ENCODE measurements at regions not wholly inside any gene's neighbourhood (a gene's known extent, or its start where the extent isn't known, plus 50 kb on each side); places are given as distances from the start of the nearest gene placed in this dataset.

GRCh38 chr9:11092974-11093373, 480.2 kb upstream of the PTPRD start:
- H3K4me3 ChIP-seq (ENCODE audit: control insufficient read depth in 1 of 7, extremely low read depth in 1 of 7, insufficient read depth in 4 of 7, low read depth in 2 of 7, low read length in 6 of 7): no peak overlapping the region
- ChIA-PET POLR2A (no interaction called here), CTCF (no interaction called here)
- H3K4me1 ChIP-seq (ENCODE audit: control extremely low read depth in 1 of 4, control insufficient read depth in 4 of 4, insufficient read depth in 4 of 4, low read length in 3 of 4): no peaks in the 10 kb centered on the region
- WGBS (ENCODE audit: insufficient coverage): no CpG with 5 or more reads among the region's 1 CpG
- no peaks in the 10 kb centered on the region for H3K36me3 ChIP-seq (ENCODE audit: control insufficient read depth in 4 of 4, insufficient read depth in 4 of 4, low read length in 3 of 4)
- no peak for DNase-seq
- H3K9me3 ChIP-seq (ENCODE audit: control extremely low read depth in 1 of 5, control insufficient read depth in 4 of 5, insufficient read depth in 2 of 5, low read depth in 1 of 5, low read length in 4 of 5): no peaks in the 10 kb centered on the region
- H3K27ac ChIP-seq (ENCODE audit: insufficient read depth in 1 of 2, low read depth in 1 of 2, low read length in 2 of 2, poor library complexity in 1 of 2, severe bottlenecking in 2 of 2): no peak overlapping the region
- H3K27me3 ChIP-seq (replicated peaks in 2 of 5; ENCODE audit: control insufficient read depth in 4 of 5, insufficient read depth in 5 of 5, low read length in 4 of 5): no peaks in the 10 kb centered on the region

DNA sequence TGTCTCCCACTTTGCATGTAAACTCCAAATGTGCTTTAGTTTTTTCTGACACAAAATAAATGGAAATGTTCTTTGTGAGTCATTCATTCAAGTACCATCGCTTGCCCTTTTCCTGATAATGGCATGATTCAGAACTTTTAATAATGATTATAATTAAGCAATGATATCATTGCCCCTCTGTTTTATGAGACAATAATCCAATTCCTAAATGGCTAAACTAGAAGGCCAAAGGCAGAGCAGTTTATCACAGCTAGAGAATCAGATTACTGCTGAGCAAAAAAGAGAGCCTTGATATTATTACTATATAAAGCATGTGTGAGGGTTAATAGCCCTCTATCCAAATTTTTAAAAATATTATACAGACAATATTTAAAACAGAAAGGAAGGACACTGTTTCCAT, 484.2 kb upstream of the PTPRD start:
- Histone ChIP-seq H3K4me3 (ENCODE audit: control insufficient read depth in 1 of 7, extremely low read depth in 1 of 7, insufficient read depth in 4 of 7, low read depth in 2 of 7, low read length in 6 of 7) (no peak overlapping the region), H3K9me3 (ENCODE audit: control extremely low read depth in 1 of 5, control insufficient read depth in 4 of 5, insufficient read depth in 2 of 5, low read depth in 1 of 5, low read length in 4 of 5) (no peaks in the 10 kb centered on the region), H3K36me3 (ENCODE audit: control insufficient read depth in 4 of 4, insufficient read depth in 4 of 4, low read length in 3 of 4) (no peaks in the 10 kb centered on the region), H3K27me3 (replicated peaks in 2 of 5; ENCODE audit: control insufficient read depth in 4 of 5, insufficient read depth in 5 of 5, low read length in 4 of 5) (no peaks in the 10 kb centered on the region), H3K27ac (ENCODE audit: insufficient read depth in 1 of 2, low read depth in 1 of 2, low read length in 2 of 2, poor library complexity in 1 of 2, severe bottlenecking in 2 of 2) (no peak overlapping the region), H3K4me1 (ENCODE audit: control extremely low read depth in 1 of 4, control insufficient read depth in 4 of 4, insufficient read depth in 4 of 4, low read length in 3 of 4) (no peaks in the 10 kb centered on the region)
- no peak for DNase-seq
- WGBS (ENCODE audit: insufficient coverage): no CpG with 5 or more reads among the region's 1 CpG
- ChIA-PET POLR2A (no interaction called here), CTCF (no interaction called here)

DNA sequence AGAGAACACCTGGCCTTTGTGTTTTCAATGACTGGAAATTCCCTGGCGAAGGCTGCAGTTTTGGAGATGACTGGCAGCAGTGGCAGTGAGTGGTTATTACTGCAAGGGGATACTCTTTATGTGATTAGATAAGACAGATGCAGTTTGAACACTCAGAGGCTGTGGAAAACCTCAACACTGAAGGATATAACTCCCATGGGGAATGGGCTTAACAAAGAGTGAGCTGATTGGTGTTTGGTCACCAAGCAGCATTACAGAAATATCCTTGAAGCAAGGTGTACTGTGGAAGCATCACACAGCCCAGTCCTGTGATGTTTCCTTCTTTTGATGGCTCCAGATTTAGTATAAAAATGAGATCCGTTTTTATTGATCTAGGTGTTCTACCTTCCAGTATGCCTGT, 490.7 kb upstream of the PTPRD start:
- Histone ChIP-seq H3K27ac (ENCODE audit: insufficient read depth in 1 of 2, low read depth in 1 of 2, low read length in 2 of 2, poor library complexity in 1 of 2, severe bottlenecking in 2 of 2) (no peak overlapping the region), H3K9me3 (ENCODE audit: control extremely low read depth in 1 of 5, control insufficient read depth in 4 of 5, insufficient read depth in 2 of 5, low read depth in 1 of 5, low read length in 4 of 5) (no peaks in the 10 kb centered on the region), H3K4me1 (ENCODE audit: control extremely low read depth in 1 of 4, control insufficient read depth in 4 of 4, insufficient read depth in 4 of 4, low read length in 3 of 4) (no peaks in the 10 kb centered on the region), H3K36me3 (ENCODE audit: control insufficient read depth in 4 of 4, insufficient read depth in 4 of 4, low read length in 3 of 4) (no peaks in the 10 kb centered on the region), H3K27me3 (replicated peaks in 2 of 5; ENCODE audit: control insufficient read depth in 4 of 5, insufficient read depth in 5 of 5, low read length in 4 of 5) (no peaks in the 10 kb centered on the region), H3K4me3 (ENCODE audit: control insufficient read depth in 1 of 7, extremely low read depth in 1 of 7, insufficient read depth in 4 of 7, low read depth in 2 of 7, low read length in 6 of 7) (no peak overlapping the region)
- DNase-seq: no peak
- WGBS (ENCODE audit: insufficient coverage): no CpG with 5 or more reads among the region's 2 CpGs
- CTCF ChIA-PET: interaction anchor here (1.4 kb wide), 1 partner anchor 12 kb away, joined by 3 read pairs; no protein-coding TSS in a partner anchor
- POLR2A ChIA-PET: no interaction called here

GRCh38 chr9:11107196-11107595, 494.4 kb upstream of the PTPRD start:
- 71% methylated on average over 8 of the region's 8 CpGs for WGBS (ENCODE audit: insufficient coverage)
- ChIA-PET POLR2A (no interaction called here), CTCF (no interaction called here)
- H3K36me3 ChIP-seq (ENCODE audit: control insufficient read depth in 4 of 4, insufficient read depth in 4 of 4, low read length in 3 of 4): no peaks in the 10 kb centered on the region
- peaks cover 0 to 2% (median 0%) of the 10 kb centered on the region in 5 experiments for H3K9me3 ChIP-seq (ENCODE audit: control extremely low read depth in 1 of 5, control insufficient read depth in 4 of 5, insufficient read depth in 2 of 5, low read depth in 1 of 5, low read length in 4 of 5)
- DNase-seq: no peak
- H3K27ac ChIP-seq (ENCODE audit: insufficient read depth in 1 of 2, low read depth in 1 of 2, low read length in 2 of 2, poor library complexity in 1 of 2, severe bottlenecking in 2 of 2): no peak overlapping the region
- no peaks in the 10 kb centered on the region for H3K4me1 ChIP-seq (ENCODE audit: control extremely low read depth in 1 of 4, control insufficient read depth in 4 of 4, insufficient read depth in 4 of 4, low read length in 3 of 4)
- no peak overlapping the region for H3K4me3 ChIP-seq (ENCODE audit: control insufficient read depth in 1 of 7, extremely low read depth in 1 of 7, insufficient read depth in 4 of 7, low read depth in 2 of 7, low read length in 6 of 7)
- no peaks in the 10 kb centered on the region for H3K27me3 ChIP-seq (replicated peaks in 2 of 5; ENCODE audit: control insufficient read depth in 4 of 5, insufficient read depth in 5 of 5, low read length in 4 of 5)

GRCh38 chr9:11128156-11128555, 515.4 kb upstream of the PTPRD start:
- Histone ChIP-seq H3K27ac (ENCODE audit: insufficient read depth in 1 of 2, low read depth in 1 of 2, low read length in 2 of 2, poor library complexity in 1 of 2, severe bottlenecking in 2 of 2) (no peak overlapping the region), H3K36me3 (ENCODE audit: control insufficient read depth in 4 of 4, insufficient read depth in 4 of 4, low read length in 3 of 4) (no peaks in the 10 kb centered on the region), H3K27me3 (replicated peaks in 2 of 5; ENCODE audit: control insufficient read depth in 4 of 5, insufficient read depth in 5 of 5, low read length in 4 of 5) (no peaks in the 10 kb centered on the region), H3K4me3 (ENCODE audit: control insufficient read depth in 1 of 7, extremely low read depth in 1 of 7, insufficient read depth in 4 of 7, low read depth in 2 of 7, low read length in 6 of 7) (no peak overlapping the region), H3K9me3 (ENCODE audit: control extremely low read depth in 1 of 5, control insufficient read depth in 4 of 5, insufficient read depth in 2 of 5, low read depth in 1 of 5, low read length in 4 of 5) (no peaks in the 10 kb centered on the region), H3K4me1 (ENCODE audit: control extremely low read depth in 1 of 4, control insufficient read depth in 4 of 4, insufficient read depth in 4 of 4, low read length in 3 of 4) (no peaks in the 10 kb centered on the region)
- WGBS (ENCODE audit: insufficient coverage): 80% methylated on average over 1 of the region's 3 CpGs
- ChIA-PET CTCF (no interaction called here), POLR2A (no interaction called here)
- no peak for DNase-seq

DNA sequence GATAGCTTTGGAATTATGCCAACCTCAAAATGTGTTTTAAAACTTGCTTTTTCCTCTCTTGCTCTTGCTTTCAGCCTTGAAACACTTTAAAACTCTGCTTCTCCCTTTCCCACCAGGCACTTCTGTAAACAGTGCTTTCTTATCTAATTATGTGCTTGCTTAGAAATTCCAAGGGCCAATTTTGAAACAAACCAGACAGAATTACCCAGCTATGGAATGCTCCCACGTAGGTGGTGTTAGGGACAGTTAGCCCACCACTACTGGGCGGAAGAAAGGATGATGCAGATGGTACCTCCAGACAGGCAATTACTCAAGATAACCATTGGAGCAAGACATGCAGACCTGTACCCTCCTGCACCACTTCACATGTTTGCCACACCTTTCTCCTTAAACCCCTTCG, 523.0 kb upstream of the PTPRD start:
- ChIA-PET CTCF (no interaction called here), POLR2A (no interaction called here)
- Histone ChIP-seq H3K9me3 (ENCODE audit: control extremely low read depth in 1 of 5, control insufficient read depth in 4 of 5, insufficient read depth in 2 of 5, low read depth in 1 of 5, low read length in 4 of 5) (no peaks in the 10 kb centered on the region), H3K27ac (ENCODE audit: insufficient read depth in 1 of 2, low read depth in 1 of 2, low read length in 2 of 2, poor library complexity in 1 of 2, severe bottlenecking in 2 of 2) (no peak overlapping the region), H3K4me3 (ENCODE audit: control insufficient read depth in 1 of 7, extremely low read depth in 1 of 7, insufficient read depth in 4 of 7, low read depth in 2 of 7, low read length in 6 of 7) (no peak overlapping the region), H3K27me3 (replicated peaks in 2 of 5; ENCODE audit: control insufficient read depth in 4 of 5, insufficient read depth in 5 of 5, low read length in 4 of 5) (no peaks in the 10 kb centered on the region), H3K36me3 (ENCODE audit: control insufficient read depth in 4 of 4, insufficient read depth in 4 of 4, low read length in 3 of 4) (no peaks in the 10 kb centered on the region), H3K4me1 (ENCODE audit: control extremely low read depth in 1 of 4, control insufficient read depth in 4 of 4, insufficient read depth in 4 of 4, low read length in 3 of 4) (no peaks in the 10 kb centered on the region)
- no peak for DNase-seq
- WGBS (ENCODE audit: insufficient coverage): 100% methylated on average over 2 of the region's 3 CpGs

GRCh38 chr9:11141357-11141756, 528.6 kb upstream of the PTPRD start:
- Histone ChIP-seq H3K4me3 (ENCODE audit: control insufficient read depth in 1 of 7, extremely low read depth in 1 of 7, insufficient read depth in 4 of 7, low read depth in 2 of 7, low read length in 6 of 7) (no peak overlapping the region), H3K27me3 (replicated peaks in 2 of 5; ENCODE audit: control insufficient read depth in 4 of 5, insufficient read depth in 5 of 5, low read length in 4 of 5) (no peaks in the 10 kb centered on the region), H3K4me1 (ENCODE audit: control extremely low read depth in 1 of 4, control insufficient read depth in 4 of 4, insufficient read depth in 4 of 4, low read length in 3 of 4) (no peaks in the 10 kb centered on the region), H3K36me3 (ENCODE audit: control insufficient read depth in 4 of 4, insufficient read depth in 4 of 4, low read length in 3 of 4) (no peaks in the 10 kb centered on the region), H3K27ac (ENCODE audit: insufficient read depth in 1 of 2, low read depth in 1 of 2, low read length in 2 of 2, poor library complexity in 1 of 2, severe bottlenecking in 2 of 2) (no peak overlapping the region), H3K9me3 (ENCODE audit: control extremely low read depth in 1 of 5, control insufficient read depth in 4 of 5, insufficient read depth in 2 of 5, low read depth in 1 of 5, low read length in 4 of 5) (no peaks in the 10 kb centered on the region)
- CTCF ChIA-PET: no interaction called here
- WGBS (ENCODE audit: insufficient coverage): 91% methylated on average over 1 of the region's 3 CpGs
- DNase-seq: no peak
- POLR2A ChIA-PET: no interaction called here
